SK-N-SH (cell line): ENCODE measurements at regions not wholly inside any gene's neighbourhood (a gene's known extent, or its start where the extent isn't known, plus 50 kb on each side); places are given as distances from the start of the nearest gene placed in this dataset.

ENCODE experiments used
- CTCF ChIP-seq: fragments of 200-600 bp; sonication (generic); IDR thresholded peaks from 2 replicates; pipeline ENCODE4 v1.6.1; 2017; ENCODE audit warnings: antibody characterized with exemption, mild to moderate bottlenecking, moderate library complexity
- ELF1 ChIP-seq: IDR thresholded peaks from 2 replicates; pipeline ENCODE4 v1.4.0; 2012
- EP300 ChIP-seq, 2 experiments: IDR thresholded peaks; 2 replicates each; pipeline versions ENCODE4 v1.4.0 to v1.6.1; 2012; ENCODE audit warnings: borderline replicate concordance in 1 of 2, low read depth in 1 of 2, low read length in 1 of 2
- FOXM1 ChIP-seq: IDR thresholded peaks from 2 replicates; pipeline ENCODE4 v1.4.0; 2012; ENCODE audit warnings: low read depth, mild to moderate bottlenecking
- GATA2 ChIP-seq: sonication (generic); formaldehyde crosslinking; IDR thresholded peaks from 2 replicates; pipeline ENCODE4 v1.5.0; 2020; ENCODE audit warnings: mild to moderate bottlenecking, missing genetic modification reagents
- IRF3 ChIP-seq: fragments of 150-350 bp; IDR thresholded peaks from 2 replicates; pipeline ENCODE4 v1.6.1; 2016; ENCODE audit warnings: mild to moderate bottlenecking, low read depth, low read length
- JUND ChIP-seq: IDR thresholded peaks from 2 replicates; pipeline ENCODE4 v1.4.0; 2012
- NFIC ChIP-seq: IDR thresholded peaks from 2 replicates; pipeline ENCODE4 v1.4.0; 2012; ENCODE audit warnings: borderline replicate concordance
- RAD21 ChIP-seq: IDR thresholded peaks from 2 replicates; pipeline ENCODE4 v1.6.1; 2012; ENCODE audit warnings: mild to moderate bottlenecking, low read length
- RCOR1 ChIP-seq: fragments of 150-350 bp; IDR thresholded peaks from 2 replicates; pipeline ENCODE4 v1.6.1; 2017; ENCODE audit warnings: antibody characterized with exemption, low read length
- SIN3A ChIP-seq: IDR thresholded peaks from 2 replicates; pipeline ENCODE4 v1.6.1; 2012; ENCODE audit warnings: low read depth, mild to moderate bottlenecking, low read length, moderate library complexity, borderline replicate concordance
- TEAD4 ChIP-seq: IDR thresholded peaks from 2 replicates; pipeline ENCODE4 v1.4.0; 2012; ENCODE audit warnings: mild to moderate bottlenecking, borderline replicate concordance; ENCODE audit not compliant: insufficient read depth
- YY1 ChIP-seq: IDR thresholded peaks from 2 replicates; pipeline ENCODE4 v1.4.0; 2012; ENCODE audit warnings: low read depth, mild to moderate bottlenecking

GRCh38 chr11:39268176-39268690 is 2191.2 kb downstream of the LRRC4C start:
- no peak for TF ChIP-seq ELF1
- no peak for TF ChIP-seq TEAD4
- TF ChIP-seq FOXM1 = no peak
- TF ChIP-seq CTCF = no peak
- TF ChIP-seq NFIC = no peak
- no peak for TF ChIP-seq RCOR1
- TF ChIP-seq GATA2 (CRISPR knock-in tag) = no peak
- TF ChIP-seq JUND = no peak
- no peak for TF ChIP-seq IRF3
- TF ChIP-seq EP300 (IDR thresholded peaks at IDR 0.05; ENCODE audit: borderline replicate concordance in 1 of 2, low read depth in 1 of 2, low read length in 1 of 2) = no peak
- TF ChIP-seq SIN3A = no peak
- TF ChIP-seq YY1 = no peak
- TF ChIP-seq RAD21 = no peak
